ENCODE measurements at regions not wholly inside any gene's neighbourhood (a gene's known extent, or its start where the extent isn't known, plus 50 kb on each side); places are given as distances from the start of the nearest gene placed in this dataset.

- ChIA-PET POLR2A (no interaction called here), CTCF (interaction anchor here (1.7 kb wide), 1 partner anchor 9 kb away, joined by 4 read pairs; no protein-coding TSS in a partner anchor)
- DNase-seq (ENCODE audit: extremely low spot score), result no peak
- no peak for TF ChIP-seq CTCF (IDR thresholded peaks at IDR 0.05; ENCODE audit: control extremely low read depth, extremely low read depth, low read depth, missing control alignments)
These were observed 219.3 kb downstream of the KCNN2 start for GRCh38 chr5:114581136-114581535.

GRCh38 chr5:114565871-114566270 lies 204.0 kb downstream of the KCNN2 start:
- no peak for DNase-seq (ENCODE audit: extremely low spot score)
- ChIA-PET CTCF (no interaction called here), POLR2A (no interaction called here)
- TF ChIP-seq CTCF (IDR thresholded peaks at IDR 0.05; ENCODE audit: control extremely low read depth, extremely low read depth, low read depth, missing control alignments), result no peak

GRCh38 chr5:114565139-114565538 lies 203.3 kb downstream of the KCNN2 start:
- DNase-seq (ENCODE audit: extremely low spot score), result no peak
- no peak for TF ChIP-seq CTCF (IDR thresholded peaks at IDR 0.05; ENCODE audit: control extremely low read depth, extremely low read depth, low read depth, missing control alignments)
- CTCF ChIA-PET, result no interaction called here
- POLR2A ChIA-PET, result no interaction called here

- no peak for DNase-seq (ENCODE audit: extremely low spot score)
- CTCF ChIA-PET, result no interaction called here
- POLR2A ChIA-PET, result no interaction called here
- TF ChIP-seq CTCF (IDR thresholded peaks at IDR 0.05; ENCODE audit: control extremely low read depth, extremely low read depth, low read depth, missing control alignments), result no peak
These were observed 199.5 kb downstream of the KCNN2 start for GRCh38 chr5:114561415-114561814.
